Neural progenitor cell (in vitro differentiated cells): ENCODE measurements at regions not wholly inside any gene's neighbourhood (a gene's known extent, or its start where the extent isn't known, plus 50 kb on each side); places are given as distances from the start of the nearest gene placed in this dataset. TPM values are rescaled to one million over a fixed set of nuclear protein-coding genes. Genes with fewer than 3 reads are reported as not detected.

Experiments used
- DNase-seq: peaks from one replicate; pipeline ENCODE4 v3.0.0-alpha.2; 2016; ENCODE audit warnings: low spot score
- H2AFZ ChIP-seq: fragments of 200-600 bp; sonication (generic); replicated peaks from 2 replicates; pipeline ENCODE4 v1.6.1; 2016; ENCODE audit warnings: antibody characterized with exemption
- H3F3A ChIP-seq: fragments of 200-600 bp; sonication (generic); 2 replicates; pipeline ENCODE4 v1.6.1; 2016; ENCODE audit warnings: antibody characterized with exemption, low read depth
- H3K27ac ChIP-seq: fragments of 200-600 bp; sonication (generic); 2 replicates; pipeline ENCODE4 v1.5.1; 2016; ENCODE audit warnings: mild to moderate bottlenecking
- H3K27me3 ChIP-seq: fragments of 200-600 bp; sonication (generic); 2 replicates; pipeline ENCODE4 v1.6.1; 2016; ENCODE audit warnings: mild to moderate bottlenecking, moderate library complexity
- H3K36me3 ChIP-seq: fragments of 200-600 bp; sonication (generic); 2 replicates; pipeline ENCODE4 v1.5.1; 2016
- H3K4me1 ChIP-seq: fragments of 200-600 bp; sonication (generic); 2 replicates; pipeline ENCODE4 v1.6.1; 2016; ENCODE audit warnings: mixed run types
- H3K4me2 ChIP-seq: fragments of 200-600 bp; sonication (generic); 2 replicates; pipeline ENCODE4 v1.6.1; 2016
- H3K4me3 ChIP-seq: fragments of 200-600 bp; sonication (generic); 2 replicates; pipeline ENCODE4 v1.5.1; 2016
- H3K79me2 ChIP-seq: fragments of 200-600 bp; sonication (generic); 2 replicates; pipeline ENCODE4 v1.6.1; 2016; ENCODE audit warnings: low read depth
- H3K9ac ChIP-seq: fragments of 200-600 bp; sonication (generic); 2 replicates; pipeline ENCODE4 v1.6.1; 2016
- H3K9me3 ChIP-seq: fragments of 200-600 bp; sonication (generic); 2 replicates; pipeline ENCODE4 v1.5.1; 2016; ENCODE audit warnings: low read depth
- H4K20me1 ChIP-seq: fragments of 200-600 bp; sonication (generic); 2 replicates; pipeline ENCODE4 v1.6.1; 2016; ENCODE audit warnings: low read depth
- H3K27ac Mint-ChIP-seq: 3 replicates; pipeline ENCODE4 v1.8.0; 2021; ENCODE audit warnings: mixed read lengths
- H3K27me3 Mint-ChIP-seq: 2 replicates; pipeline ENCODE4 v1.8.0; 2022; ENCODE audit warnings: low read depth, mild to moderate bottlenecking, inconsistent platforms, moderate library complexity, mixed read lengths; ENCODE audit not compliant: insufficient read depth
- H3K36me3 Mint-ChIP-seq: 3 replicates; pipeline ENCODE4 v1.8.0; 2021; ENCODE audit warnings: mixed read lengths
- H3K4me1 Mint-ChIP-seq: 3 replicates; pipeline ENCODE4 v1.8.0; 2021; ENCODE audit warnings: mixed read lengths
- H3K4me3 Mint-ChIP-seq: 3 replicates; pipeline ENCODE4 v1.8.0; 2021; ENCODE audit warnings: mild to moderate bottlenecking, moderate library complexity, mixed read lengths
- H3K9me3 Mint-ChIP-seq: 3 replicates; pipeline ENCODE4 v1.8.0; 2020; ENCODE audit warnings: mixed read lengths
- EZH2 ChIP-seq: fragments of 200-600 bp; sonication (generic); IDR thresholded peaks from 2 replicates; pipeline ENCODE4 v1.6.1; 2017; ENCODE audit warnings: antibody characterized with exemption, mild to moderate bottlenecking, moderate library complexity
- EZH2phosphoT487 ChIP-seq: fragments of 200-600 bp; sonication (generic); IDR thresholded peaks from 2 replicates; pipeline ENCODE4 v1.6.1; 2017; ENCODE audit warnings: antibody characterized with exemption
- microRNA-seq: library from miRNA; unstranded; fragments of <30 nt; microRNA quantifications from one replicate; pipeline ENCODE4, GENCODE V29; 2016
- small RNA-seq: library from RNA; depleted of rRNA; stranded (forward); fragments of <200 nt; gene quantifications from one replicate; pipeline ENCODE3, GENCODE V24; 2015

DNA sequence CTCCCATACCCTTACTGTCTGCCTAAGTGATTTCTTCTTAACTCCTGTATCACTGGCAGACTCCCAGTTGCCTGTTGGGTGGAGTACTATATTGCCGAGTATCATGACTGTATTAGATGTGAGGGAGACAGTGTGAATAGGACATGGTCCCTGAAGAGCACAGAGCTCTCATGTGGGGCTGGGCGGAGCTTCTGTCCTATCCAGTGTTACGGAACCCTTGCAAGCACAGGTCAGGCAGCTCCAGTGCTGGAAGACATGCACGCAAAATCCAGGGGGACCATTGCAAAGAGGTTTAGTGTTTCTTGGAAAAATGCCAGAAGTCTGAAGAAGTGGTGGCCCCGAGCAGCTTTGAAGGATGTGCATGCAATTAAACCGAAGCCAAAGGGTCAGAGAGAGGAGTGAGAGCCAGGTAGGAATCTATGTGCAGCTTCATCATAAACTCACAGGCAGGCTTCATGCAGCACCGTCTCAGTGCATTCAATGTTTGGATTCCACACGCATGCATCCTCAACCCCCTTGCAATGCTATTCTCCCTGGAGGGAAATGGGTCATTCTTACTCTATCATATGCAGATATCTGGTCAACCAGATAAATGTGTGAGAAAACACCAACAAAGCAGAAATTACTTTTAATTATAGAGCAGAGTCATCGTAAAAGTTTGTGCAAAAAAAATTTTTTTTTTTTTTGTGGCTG, 49.7 kb upstream of the DHRSX start:
- no peak overlapping the region for H3K27ac ChIP-seq
- TF ChIP-seq EZH2 = no peak
- no peak for TF ChIP-seq EZH2phosphoT487
- no peak overlapping the region for H3K4me2 ChIP-seq
- DNase-seq = no peak
- H2AFZ ChIP-seq = peak overlapping the region; percentile 82
- Mint-ChIP-seq H3K9me3 (peaks cover 25% of the 10 kb centered on the region), H3K27ac (peak overlapping the region; percentile 78), H3K27me3 (peaks cover 6% of the 10 kb centered on the region), H3K36me3 (no peaks in the 10 kb centered on the region), H3K4me3 (peak overlapping the region; percentile 55), H3K4me1 (peaks cover 31% of the 10 kb centered on the region)
- H3K9ac ChIP-seq = no peak overlapping the region
- H3F3A ChIP-seq = peaks cover 6% of the 10 kb centered on the region
- H3K9me3 ChIP-seq = no peaks in the 10 kb centered on the region
- H3K79me2 ChIP-seq = no peaks in the 10 kb centered on the region
- peaks cover 19% of the 10 kb centered on the region for H3K4me1 ChIP-seq
- no peaks in the 10 kb centered on the region for H3K36me3 ChIP-seq
- no peak overlapping the region for H3K4me3 ChIP-seq
- no peaks in the 10 kb centered on the region for H4K20me1 ChIP-seq
- H3K27me3 ChIP-seq = no peaks in the 10 kb centered on the region

Small RNA genes lying in the stretch of these regions (microRNA-seq; reads per million reads assigned to microRNA genes)
- gene MIR6089 = not detected

Small RNA genes lying in the stretch of these regions (small RNA-seq; reads per million reads assigned to genes)
- not detected for gene MIR6089
